OCI-LY3 (cell line): ENCODE measurements at regions not wholly inside any gene's neighbourhood (a gene's known extent, or its start where the extent isn't known, plus 50 kb on each side); places are given as distances from the start of the nearest gene placed in this dataset.

Experiments
- CTCF ChIP-seq: fragments of 200-600, 300-600 bp; sonication (generic); IDR thresholded peaks from 2 replicates; pipeline ENCODE4 v1.5.1; 2014; ENCODE audit warnings: antibody characterized with exemption, low read length, low read depth
- EZH2phosphoT487 ChIP-seq: fragments of 200-600 bp; shearing (Covaris generic); IDR thresholded peaks from 2 replicates; pipeline ENCODE4 v1.6.1; 2018; ENCODE audit warnings: antibody characterized with exemption, mixed run types, low read depth

GRCh38 chr17:55564081-55564480 is 52.8 kb upstream of the SMIM36 start:
- TF ChIP-seq CTCF (no peak), EZH2phosphoT487 (no peak)
